ENCODE measurements at regions not wholly inside any gene's neighbourhood (a gene's known extent, or its start where the extent isn't known, plus 50 kb on each side); places are given as distances from the start of the nearest gene placed in this dataset.
A peak's percentile ranks its signal among the peaks of the same experiment; 100 is the strongest.

GRCh38 chr4:140302151-140302859, 71.1 kb upstream of the SCOC start:
- no CpG with 5 or more reads among the region's 7 CpGs for WGBS (ENCODE audit: insufficient coverage)
- Histone ChIP-seq H3K27ac (ENCODE audit: low read length) (no peak overlapping the region), H3K4me1 (ENCODE audit: control insufficient read depth, insufficient read depth, low read length) (no peaks in the 10 kb centered on the region), H3K36me3 (ENCODE audit: control insufficient read depth, insufficient read depth, low read length) (no peaks in the 10 kb centered on the region), H3K27me3 (ENCODE audit: control insufficient read depth, insufficient read depth, low read length) (no peaks in the 10 kb centered on the region), H3K4me3 (ENCODE audit: low read length) (no peak overlapping the region), H3K9me3 (replicated peaks; ENCODE audit: control insufficient read depth, low read depth, low read length) (no peaks in the 10 kb centered on the region)
- DNase-seq: no peak

- whole genome bisulfite sequencing (ENCODE audit: insufficient coverage): 54% methylated on average over 2 of the region's 4 CpGs
- no peaks in the 10 kb centered on the region for H3K9me3 ChIP-seq (replicated peaks; ENCODE audit: control insufficient read depth, low read depth, low read length)
Observed at GRCh38 chr4:140300271-140300970, 73.0 kb upstream of the SCOC start.

GRCh38 chr4:140298001-140298400, 75.4 kb upstream of the SCOC start:
- Histone ChIP-seq H3K4me3 (ENCODE audit: low read length) (no peak overlapping the region), H3K4me1 (ENCODE audit: control insufficient read depth, insufficient read depth, low read length) (peaks cover 6% of the 10 kb centered on the region), H3K36me3 (ENCODE audit: control insufficient read depth, insufficient read depth, low read length) (no peaks in the 10 kb centered on the region), H3K27me3 (ENCODE audit: control insufficient read depth, insufficient read depth, low read length) (peaks cover 4% of the 10 kb centered on the region), H3K9me3 (replicated peaks; ENCODE audit: control insufficient read depth, low read depth, low read length) (no peaks in the 10 kb centered on the region), H3K27ac (ENCODE audit: low read length) (no peak overlapping the region)
- WGBS (ENCODE audit: insufficient coverage): 73% methylated on average over 7 of the region's 7 CpGs
- DNase-seq: no peak

More at GRCh38 chr4:140300271-140300970, 73.0 kb upstream of the SCOC start:
- Histone ChIP-seq H3K36me3 (ENCODE audit: control insufficient read depth, insufficient read depth, low read length) (no peaks in the 10 kb centered on the region), H3K4me3 (ENCODE audit: low read length) (no peak overlapping the region), H3K27ac (ENCODE audit: low read length) (no peak overlapping the region), H3K27me3 (ENCODE audit: control insufficient read depth, insufficient read depth, low read length) (peaks cover 4% of the 10 kb centered on the region), H3K4me1 (ENCODE audit: control insufficient read depth, insufficient read depth, low read length) (peaks cover 6% of the 10 kb centered on the region)
- DNase-seq: no peak

GRCh38 chr4:140297221-140297570, 76.2 kb upstream of the SCOC start:
- Histone ChIP-seq H3K27me3 (ENCODE audit: control insufficient read depth, insufficient read depth, low read length) (peaks cover 4% of the 10 kb centered on the region), H3K4me1 (ENCODE audit: control insufficient read depth, insufficient read depth, low read length) (peaks cover 6% of the 10 kb centered on the region), H3K27ac (ENCODE audit: low read length) (no peak overlapping the region), H3K4me3 (ENCODE audit: low read length) (no peak overlapping the region), H3K9me3 (replicated peaks; ENCODE audit: control insufficient read depth, low read depth, low read length) (no peaks in the 10 kb centered on the region), H3K36me3 (ENCODE audit: control insufficient read depth, insufficient read depth, low read length) (no peaks in the 10 kb centered on the region)
- DNase-seq: no peak
- 68% methylated on average over 4 of the region's 7 CpGs for WGBS (ENCODE audit: insufficient coverage)

GRCh38 chr4:140296335-140297220, 76.9 kb upstream of the SCOC start:
- H3K9me3 ChIP-seq (replicated peaks; ENCODE audit: control insufficient read depth, low read depth, low read length): no peaks in the 10 kb centered on the region
- WGBS (ENCODE audit: insufficient coverage): 44% methylated on average over 6 of the region's 15 CpGs
- no peaks in the 10 kb centered on the region for H3K36me3 ChIP-seq (ENCODE audit: control insufficient read depth, insufficient read depth, low read length)
- DNase-seq: peak; percentile 73
- H3K27me3 ChIP-seq (ENCODE audit: control insufficient read depth, insufficient read depth, low read length): peaks cover 4% of the 10 kb centered on the region
- peaks cover 6% of the 10 kb centered on the region for H3K4me1 ChIP-seq (ENCODE audit: control insufficient read depth, insufficient read depth, low read length)
- no peak overlapping the region for H3K27ac ChIP-seq (ENCODE audit: low read length)
- no peak overlapping the region for H3K4me3 ChIP-seq (ENCODE audit: low read length)

GRCh38 chr4:140293979-140294378, 79.5 kb upstream of the SCOC start:
- Histone ChIP-seq H3K4me1 (ENCODE audit: control insufficient read depth, insufficient read depth, low read length) (peaks cover 6% of the 10 kb centered on the region), H3K27ac (ENCODE audit: low read length) (no peak overlapping the region), H3K4me3 (ENCODE audit: low read length) (no peak overlapping the region), H3K9me3 (replicated peaks; ENCODE audit: control insufficient read depth, low read depth, low read length) (no peaks in the 10 kb centered on the region), H3K27me3 (ENCODE audit: control insufficient read depth, insufficient read depth, low read length) (peaks cover 4% of the 10 kb centered on the region), H3K36me3 (ENCODE audit: control insufficient read depth, insufficient read depth, low read length) (no peaks in the 10 kb centered on the region)
- no CpG with 5 or more reads among the region's 2 CpGs for WGBS (ENCODE audit: insufficient coverage)
- no peak for DNase-seq

GRCh38 chr4:140291259-140291658, 82.2 kb upstream of the SCOC start:
- H3K4me3 ChIP-seq (ENCODE audit: low read length): no peak overlapping the region
- no peak overlapping the region for H3K27ac ChIP-seq (ENCODE audit: low read length)
- peaks cover 2% of the 10 kb centered on the region for H3K27me3 ChIP-seq (ENCODE audit: control insufficient read depth, insufficient read depth, low read length)
- DNase-seq: no peak
- H3K36me3 ChIP-seq (ENCODE audit: control insufficient read depth, insufficient read depth, low read length): no peaks in the 10 kb centered on the region
- H3K4me1 ChIP-seq (ENCODE audit: control insufficient read depth, insufficient read depth, low read length): peaks cover 4% of the 10 kb centered on the region
- 80% methylated on average over 1 of the region's 4 CpGs for WGBS (ENCODE audit: insufficient coverage)
- H3K9me3 ChIP-seq (replicated peaks; ENCODE audit: control insufficient read depth, low read depth, low read length): no peaks in the 10 kb centered on the region

- H3K4me1 ChIP-seq (ENCODE audit: control insufficient read depth, insufficient read depth, low read length): no peaks in the 10 kb centered on the region
- H3K4me3 ChIP-seq (ENCODE audit: low read length): no peak overlapping the region
- DNase-seq: no peak
- 73% methylated on average over 1 of the region's 2 CpGs for WGBS (ENCODE audit: insufficient coverage)
- no peaks in the 10 kb centered on the region for H3K9me3 ChIP-seq (replicated peaks; ENCODE audit: control insufficient read depth, low read depth, low read length)
- H3K36me3 ChIP-seq (ENCODE audit: control insufficient read depth, insufficient read depth, low read length): no peaks in the 10 kb centered on the region
- H3K27me3 ChIP-seq (ENCODE audit: control insufficient read depth, insufficient read depth, low read length): no peaks in the 10 kb centered on the region
- no peak overlapping the region for H3K27ac ChIP-seq (ENCODE audit: low read length)
Observed at GRCh38 chr4:140289486-140289885, 84.0 kb upstream of the SCOC start.

- Histone ChIP-seq H3K4me1 (ENCODE audit: control insufficient read depth, insufficient read depth, low read length) (no peaks in the 10 kb centered on the region), H3K4me3 (ENCODE audit: low read length) (no peak overlapping the region), H3K27me3 (ENCODE audit: control insufficient read depth, insufficient read depth, low read length) (no peaks in the 10 kb centered on the region), H3K9me3 (replicated peaks; ENCODE audit: control insufficient read depth, low read depth, low read length) (no peaks in the 10 kb centered on the region), H3K27ac (ENCODE audit: low read length) (no peak overlapping the region), H3K36me3 (ENCODE audit: control insufficient read depth, insufficient read depth, low read length) (no peaks in the 10 kb centered on the region)
- 67% methylated on average over 11 of the region's 18 CpGs for WGBS (ENCODE audit: insufficient coverage)
- no peak for DNase-seq
Observed at GRCh38 chr4:140286456-140286855, 87.0 kb upstream of the SCOC start.

- no peaks in the 10 kb centered on the region for H3K4me1 ChIP-seq (ENCODE audit: control insufficient read depth, insufficient read depth, low read length)
- H3K9me3 ChIP-seq (replicated peaks; ENCODE audit: control insufficient read depth, low read depth, low read length): no peaks in the 10 kb centered on the region
- DNase-seq: no peak
- no peak overlapping the region for H3K27ac ChIP-seq (ENCODE audit: low read length)
- peaks cover 2% of the 10 kb centered on the region for H3K27me3 ChIP-seq (ENCODE audit: control insufficient read depth, insufficient read depth, low read length)
- no peaks in the 10 kb centered on the region for H3K36me3 ChIP-seq (ENCODE audit: control insufficient read depth, insufficient read depth, low read length)
- WGBS (ENCODE audit: insufficient coverage): 94% methylated on average over 2 of the region's 2 CpGs
- no peak overlapping the region for H3K4me3 ChIP-seq (ENCODE audit: low read length)
Observed at GRCh38 chr4:140284456-140284855, 89.0 kb upstream of the SCOC start.

All from muscle of leg (tissue), 3 donors.